HG02571 (cell line): ENCODE measurements at regions not wholly inside any gene's neighbourhood (a gene's known extent, or its start where the extent isn't known, plus 50 kb on each side); places are given as distances from the start of the nearest gene placed in this dataset.

Experiments
- ATAC-seq: cut with Tn5 transposase; IDR thresholded peaks from one replicate; pipeline ENCODE4 v1.9.1; 2021; ENCODE audit warnings: mild to moderate bottlenecking, moderate library complexity; ENCODE audit not compliant: unreplicated experiment

GRCh38 chr20:11372876-11373790 lies 544.6 kb upstream of the BTBD3 start:
- ATAC-seq, result no peak

GRCh38 chr20:11375335-11375734 lies 542.4 kb upstream of the BTBD3 start:
- ATAC-seq, result no peak

GRCh38 chr20:11375966-11376365 lies 541.7 kb upstream of the BTBD3 start:
- no peak for ATAC-seq

- no peak for ATAC-seq
These were observed 541.3 kb upstream of the BTBD3 start for GRCh38 chr20:11376420-11376819.

GRCh38 chr20:11376998-11377397 lies 540.7 kb upstream of the BTBD3 start:
- ATAC-seq, result no peak

- no peak for ATAC-seq
These were observed 539.9 kb upstream of the BTBD3 start for GRCh38 chr20:11377761-11378160.

- no peak for ATAC-seq
These were observed 539.4 kb upstream of the BTBD3 start for GRCh38 chr20:11378252-11378651.

GRCh38 chr20:11379257-11380011 lies 538.3 kb upstream of the BTBD3 start:
- ATAC-seq, result no peak

- no peak for ATAC-seq
These were observed 537.4 kb upstream of the BTBD3 start for GRCh38 chr20:11380283-11380682.

- ATAC-seq, result no peak
These were observed 530.4 kb upstream of the BTBD3 start for GRCh38 chr20:11387189-11387754.

GRCh38 chr20:11389186-11389585 lies 528.5 kb upstream of the BTBD3 start:
- no peak for ATAC-seq

- no peak for ATAC-seq
These were observed 526.1 kb upstream of the BTBD3 start for GRCh38 chr20:11391591-11391990.

GRCh38 chr20:11394145-11394833 lies 523.4 kb upstream of the BTBD3 start:
- ATAC-seq, result no peak

GRCh38 chr20:11395581-11395980 lies 522.1 kb upstream of the BTBD3 start:
- ATAC-seq, result no peak

GRCh38 chr20:11401988-11402387 lies 515.7 kb upstream of the BTBD3 start:
- ATAC-seq, result peak; percentile 53

- ATAC-seq, result no peak
These were observed 514.0 kb upstream of the BTBD3 start for GRCh38 chr20:11403711-11404110.

GRCh38 chr20:11406877-11407276 lies 510.8 kb upstream of the BTBD3 start:
- no peak for ATAC-seq

- ATAC-seq, result no peak
These were observed 508.1 kb upstream of the BTBD3 start for GRCh38 chr20:11409561-11409960.

- no peak for ATAC-seq
These were observed 505.9 kb upstream of the BTBD3 start for GRCh38 chr20:11411765-11412164.

- no peak for ATAC-seq
These were observed 490.7 kb upstream of the BTBD3 start for GRCh38 chr20:11426948-11427347.

GRCh38 chr20:11429168-11429567 lies 488.5 kb upstream of the BTBD3 start:
- ATAC-seq, result no peak
